GM06990 (cell line): ENCODE measurements at regions not wholly inside any gene's neighbourhood (a gene's known extent, or its start where the extent isn't known, plus 50 kb on each side); places are given as distances from the start of the nearest gene placed in this dataset.
"Not testable (repeated sequence)": the region's sequence is repeated elsewhere in the genome, so short reads cannot be mapped to it uniquely, and the experiment has no call there.

Experiments
- DNase-seq: peaks from one replicate; pipeline ENCODE4 v3.0.0-alpha.2; 2011; ENCODE audit not compliant: insufficient read length; ENCODE audit errors: extremely low read depth
- H3K27me3 ChIP-seq: replicated peaks from 2 replicates; pipeline ENCODE4 v1.6.0; 2011; ENCODE audit warnings: low read length; ENCODE audit not compliant: control insufficient read depth, insufficient read depth
- H3K36me3 ChIP-seq: 2 replicates; pipeline ENCODE4 v1.5.1; 2011; ENCODE audit warnings: low read length; ENCODE audit not compliant: control insufficient read depth, insufficient read depth
- H3K4me3 ChIP-seq: replicated peaks from 2 replicates; pipeline ENCODE4 v1.5.1; 2011; ENCODE audit warnings: low read depth, mild to moderate bottlenecking, control low read depth, low read length
- CTCF ChIP-seq: IDR thresholded peaks from 2 replicates; pipeline ENCODE4 v1.5.1; 2011; ENCODE audit warnings: low read length, control low read depth, mild to moderate bottlenecking, inconsistent platforms; ENCODE audit not compliant: insufficient read depth, poor library complexity, severe bottlenecking

- H3K36me3 ChIP-seq, result no peaks in the 10 kb centered on the region
- TF ChIP-seq CTCF, result no peak
Measured at GRCh38 chr3:177906126-177906511, 630.1 kb upstream of the KCNMB2 start.

GRCh38 chr3:177906578-177907229 lies 629.5 kb upstream of the KCNMB2 start:
- H3K36me3 ChIP-seq, result no peaks in the 10 kb centered on the region
- DNase-seq, result no peak
- H3K4me3 ChIP-seq, result no peak overlapping the region
- TF ChIP-seq CTCF, result no peak
- H3K27me3 ChIP-seq, result no peaks in the 10 kb centered on the region

More at GRCh38 chr3:177906126-177906511, 630.1 kb upstream of the KCNMB2 start:
- DNase-seq, result no peak
- Histone ChIP-seq H3K4me3 (no peak overlapping the region), H3K27me3 (no peaks in the 10 kb centered on the region)

GRCh38 chr3:177909530-177909929 lies 626.7 kb upstream of the KCNMB2 start:
- H3K27me3 ChIP-seq, H3K4me3 ChIP-seq, H3K36me3 ChIP-seq, DNase-seq: not testable (repeated sequence)

GRCh38 chr3:177914224-177914623 lies 622.0 kb upstream of the KCNMB2 start:
- DNase-seq, result no peak
- no peak overlapping the region for H3K4me3 ChIP-seq
- no peak for TF ChIP-seq CTCF
- no peaks in the 10 kb centered on the region for H3K27me3 ChIP-seq
- H3K36me3 ChIP-seq, result no peaks in the 10 kb centered on the region

GRCh38 chr3:177916461-177916860 lies 619.8 kb upstream of the KCNMB2 start:
- DNase-seq, result no peak
- H3K36me3 ChIP-seq, result no peaks in the 10 kb centered on the region
- H3K4me3 ChIP-seq, result no peak overlapping the region
- no peaks in the 10 kb centered on the region for H3K27me3 ChIP-seq
- TF ChIP-seq CTCF, result no peak

GRCh38 chr3:177917234-177917861 lies 618.9 kb upstream of the KCNMB2 start:
- Histone ChIP-seq H3K27me3 (no peaks in the 10 kb centered on the region), H3K4me3 (no peak overlapping the region), H3K36me3 (no peaks in the 10 kb centered on the region)
- no peak for TF ChIP-seq CTCF
- no peak for DNase-seq
